Esophagus squamous epithelium (tissue), 5 donors: ENCODE measurements at regions not wholly inside any gene's neighbourhood (a gene's known extent, or its start where the extent isn't known, plus 50 kb on each side); places are given as distances from the start of the nearest gene placed in this dataset.

ENCODE experiments used
- DNase-seq: peaks from one replicate; lab custom pipeline; 2025; lab: John Stamatoyannopoulos, UW
- H3K27ac ChIP-seq, 4 donors: fragments of 200-600 bp; sonication (generic); one replicate each; pipeline ENCODE4 v1.5.1; 2016 to 2019; ENCODE audit warnings: mild to moderate bottlenecking in 1 of 4
- H3K27me3 ChIP-seq, 4 donors: fragments of 200-600 bp; sonication (generic); 1 replicate in 3 of 4; 2 replicates in 1 of 4; pipeline versions ENCODE4 v1.5.1 to v1.6.0; 2017 to 2021; ENCODE audit warnings: antibody characterized with exemption in 1 of 4
- H3K36me3 ChIP-seq, 3 donors: fragments of 200-600 bp; sonication (generic); one replicate each; pipeline ENCODE4 v1.5.1; 2016 to 2019
- H3K4me1 ChIP-seq, 3 donors: fragments of 200-600 bp; sonication (generic); one replicate each; pipeline ENCODE4 v1.5.1; 2017 to 2019
- H3K4me3 ChIP-seq, 4 donors: fragments of 200-600 bp; sonication (generic); 1 replicate in 3 of 4; 2 replicates in 1 of 4; pipeline ENCODE4 v1.5.1; 2016 to 2019; ENCODE audit warnings: mild to moderate bottlenecking in 2 of 4, moderate library complexity in 1 of 4
- H3K9me3 ChIP-seq, 3 donors: fragments of 200-600 bp; sonication (generic); one replicate each; pipeline ENCODE4 v1.5.1; 2016 to 2019
- POLR2A ChIP-seq, 4 donors: fragments of 450-650 bp; IDR thresholded peaks; one replicate each; pipeline ENCODE4 v1.6.1; 2017; ENCODE audit warnings: antibody characterized with exemption in 4 of 4, mild to moderate bottlenecking in 4 of 4, moderate library complexity in 3 of 4
- WGBS, 2 donors: methylation state at CpG; one replicate each; pipeline ENCODE4 v1.1.5; 2018; 5-methylcytosine and 5-hydroxymethylcytosine counted together
- intact Hi-C: fragments of 100-400 bp; cut with DNase I; formaldehyde crosslinking; loops from one replicate; pipeline ENCODE4 v1.15.0; 2022
- TF ChIP-seq, protein P1 (sequence below), 6 experiments: fragments of 450-650 bp in 4 of 6; fragments of 200-600 bp in 2 of 6; sonication (generic) in 2 of 6; IDR thresholded peaks; one replicate each; pipeline ENCODE4 v1.5.1; 2016 to 2019; ENCODE audit warnings: antibody characterized with exemption in 6 of 6, mild to moderate bottlenecking in 4 of 6, moderate library complexity in 4 of 6
- donor health status: DM: yes; HTN: yes; CAD: no.

DNA sequence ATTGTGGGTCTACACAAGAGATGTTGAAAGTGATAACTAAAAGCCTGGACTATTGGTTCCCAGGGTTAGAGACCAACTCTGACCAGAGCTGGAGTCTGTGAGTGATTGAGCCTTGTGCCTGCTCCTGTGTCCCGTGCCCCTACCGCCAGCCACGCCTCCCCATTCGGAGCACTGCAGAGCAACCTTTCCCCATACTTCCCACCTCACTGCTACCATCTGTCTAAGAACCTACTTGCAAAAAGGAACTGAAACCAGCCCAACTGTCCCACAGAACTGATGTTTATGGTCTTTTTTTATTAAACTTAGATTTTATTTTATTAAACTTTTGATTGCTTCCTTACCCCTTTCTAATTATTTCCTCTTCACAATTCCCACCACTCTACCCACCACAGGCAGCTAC lies 300.3 kb upstream of the MGAT5 start:
- intact Hi-C loops = no loop called here
- no peaks in the 10 kb centered on the region for H3K9me3 ChIP-seq
- no peaks in the 10 kb centered on the region for H3K4me1 ChIP-seq
- no peak overlapping the region for H3K27ac ChIP-seq
- WGBS, 2 donors = 66 to 84% methylated on average over 4 of the region's 4 CpGs
- no peak overlapping the region for H3K4me3 ChIP-seq
- DNase-seq = no peak
- TF ChIP-seq, protein P1, sequence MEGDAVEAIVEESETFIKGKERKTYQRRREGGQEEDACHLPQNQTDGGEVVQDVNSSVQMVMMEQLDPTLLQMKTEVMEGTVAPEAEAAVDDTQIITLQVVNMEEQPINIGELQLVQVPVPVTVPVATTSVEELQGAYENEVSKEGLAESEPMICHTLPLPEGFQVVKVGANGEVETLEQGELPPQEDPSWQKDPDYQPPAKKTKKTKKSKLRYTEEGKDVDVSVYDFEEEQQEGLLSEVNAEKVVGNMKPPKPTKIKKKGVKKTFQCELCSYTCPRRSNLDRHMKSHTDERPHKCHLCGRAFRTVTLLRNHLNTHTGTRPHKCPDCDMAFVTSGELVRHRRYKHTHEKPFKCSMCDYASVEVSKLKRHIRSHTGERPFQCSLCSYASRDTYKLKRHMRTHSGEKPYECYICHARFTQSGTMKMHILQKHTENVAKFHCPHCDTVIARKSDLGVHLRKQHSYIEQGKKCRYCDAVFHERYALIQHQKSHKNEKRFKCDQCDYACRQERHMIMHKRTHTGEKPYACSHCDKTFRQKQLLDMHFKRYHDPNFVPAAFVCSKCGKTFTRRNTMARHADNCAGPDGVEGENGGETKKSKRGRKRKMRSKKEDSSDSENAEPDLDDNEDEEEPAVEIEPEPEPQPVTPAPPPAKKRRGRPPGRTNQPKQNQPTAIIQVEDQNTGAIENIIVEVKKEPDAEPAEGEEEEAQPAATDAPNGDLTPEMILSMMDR (IDR thresholded peaks at IDR 0.05) = no peak
- TF ChIP-seq POLR2A (IDR thresholded peaks at IDR 0.05) = no peak
- H3K36me3 ChIP-seq = no peaks in the 10 kb centered on the region
- peaks cover 0 to 21% (median 0%) of the 10 kb centered on the region in 4 donors for H3K27me3 ChIP-seq

DNA sequence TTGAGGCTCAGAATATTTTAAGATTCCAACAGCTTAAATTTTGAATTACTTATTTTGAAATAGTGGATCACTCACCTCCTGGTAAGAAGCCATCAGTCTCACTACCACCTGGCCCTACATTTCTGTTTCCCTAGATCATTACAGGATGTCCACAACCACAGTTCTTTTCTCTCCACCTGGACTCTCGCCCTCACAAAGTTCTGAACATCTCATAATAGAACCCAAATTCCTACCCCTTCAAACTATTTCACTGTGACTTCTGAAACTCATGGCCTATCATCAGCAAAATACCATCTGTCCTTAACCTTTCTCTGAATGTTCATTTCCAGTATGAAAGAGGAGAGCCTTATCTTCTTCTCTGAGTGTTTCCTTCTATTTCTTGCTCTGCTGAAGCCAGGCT lies 299.2 kb upstream of the MGAT5 start:
- Histone ChIP-seq H3K27me3 (peaks cover 0 to 21% (median 0%) of the 10 kb centered on the region in 4 donors), H3K9me3 (no peaks in the 10 kb centered on the region), H3K27ac (no peak overlapping the region), H3K36me3 (no peaks in the 10 kb centered on the region), H3K4me3 (no peak overlapping the region), H3K4me1 (no peaks in the 10 kb centered on the region)
- TF ChIP-seq, protein P1 (IDR thresholded peaks at IDR 0.05) = no peak
- no peak for TF ChIP-seq POLR2A (IDR thresholded peaks at IDR 0.05)
- 63 to 78% methylated on average over 1 of the region's 1 CpG for WGBS, 2 donors
- intact Hi-C loops = no loop called here
- no peak for DNase-seq

DNA sequence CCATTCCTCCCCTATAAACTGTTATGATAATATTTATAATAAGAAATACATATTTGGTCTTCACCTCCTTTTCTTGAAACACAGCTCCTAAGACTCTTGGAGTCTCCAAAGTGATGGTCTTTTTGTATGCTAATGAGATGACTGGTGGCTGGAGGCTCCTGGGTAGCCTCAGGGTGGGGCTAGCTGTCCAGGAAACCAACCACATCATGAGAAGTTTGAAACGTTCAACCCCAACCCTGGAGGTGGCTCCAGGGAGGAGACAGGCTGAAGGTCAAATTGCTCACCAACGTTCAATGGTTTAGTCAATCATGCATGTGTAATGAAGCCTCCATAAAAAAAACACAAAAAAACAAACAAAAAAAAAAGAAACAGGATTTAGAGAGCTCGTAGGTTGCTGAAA lies 298.7 kb upstream of the MGAT5 start:
- no peaks in the 10 kb centered on the region for H3K4me1 ChIP-seq
- H3K27me3 ChIP-seq = peaks cover 0 to 21% (median 0%) of the 10 kb centered on the region in 4 donors
- no peak overlapping the region for H3K4me3 ChIP-seq
- DNase-seq = no peak
- WGBS, 2 donors = 40 to 59% methylated on average over 3 of the region's 3 CpGs
- no peaks in the 10 kb centered on the region for H3K36me3 ChIP-seq
- no peaks in the 10 kb centered on the region for H3K9me3 ChIP-seq
- H3K27ac ChIP-seq = no peak overlapping the region
- TF ChIP-seq, protein P1 (IDR thresholded peaks at IDR 0.05) = no peak
- TF ChIP-seq POLR2A (IDR thresholded peaks at IDR 0.05) = no peak
- intact Hi-C loops = no loop called here

DNA sequence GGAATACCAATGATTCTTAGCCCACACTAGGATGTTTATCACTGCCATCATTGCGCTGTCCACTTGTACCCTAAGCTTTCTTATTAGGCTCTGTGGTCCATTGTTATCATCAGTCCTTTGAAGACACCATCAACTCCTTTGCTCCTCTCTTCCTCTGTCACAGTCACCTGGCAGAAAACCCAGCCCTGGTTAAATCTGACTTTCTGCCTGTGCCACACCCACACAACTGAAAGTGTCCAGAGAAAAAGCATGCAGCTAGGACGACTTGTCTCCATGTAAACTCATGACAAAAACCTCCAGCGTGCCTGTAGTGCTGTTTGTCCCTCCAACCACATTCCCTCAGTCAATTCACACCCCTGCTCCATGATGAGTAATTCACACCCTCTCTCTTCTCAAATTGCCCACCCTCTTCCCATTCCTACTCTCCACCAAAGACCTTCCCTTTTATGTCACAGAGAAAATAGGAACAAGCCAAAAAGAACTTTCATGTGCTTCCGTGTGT lies 297.4 kb upstream of the MGAT5 start:
- no peak overlapping the region for H3K4me3 ChIP-seq
- no peaks in the 10 kb centered on the region for H3K9me3 ChIP-seq
- no peaks in the 10 kb centered on the region for H3K36me3 ChIP-seq
- no peak for TF ChIP-seq POLR2A (IDR thresholded peaks at IDR 0.05)
- TF ChIP-seq, protein P1 (IDR thresholded peaks at IDR 0.05) = no peak
- H3K4me1 ChIP-seq = no peaks in the 10 kb centered on the region
- intact Hi-C loops = no loop called here
- no peak for DNase-seq
- 52 to 75% methylated on average over 4 of the region's 4 CpGs for WGBS, 2 donors
- peaks cover 0 to 21% (median 0%) of the 10 kb centered on the region in 4 donors for H3K27me3 ChIP-seq
- H3K27ac ChIP-seq = no peak overlapping the region

DNA sequence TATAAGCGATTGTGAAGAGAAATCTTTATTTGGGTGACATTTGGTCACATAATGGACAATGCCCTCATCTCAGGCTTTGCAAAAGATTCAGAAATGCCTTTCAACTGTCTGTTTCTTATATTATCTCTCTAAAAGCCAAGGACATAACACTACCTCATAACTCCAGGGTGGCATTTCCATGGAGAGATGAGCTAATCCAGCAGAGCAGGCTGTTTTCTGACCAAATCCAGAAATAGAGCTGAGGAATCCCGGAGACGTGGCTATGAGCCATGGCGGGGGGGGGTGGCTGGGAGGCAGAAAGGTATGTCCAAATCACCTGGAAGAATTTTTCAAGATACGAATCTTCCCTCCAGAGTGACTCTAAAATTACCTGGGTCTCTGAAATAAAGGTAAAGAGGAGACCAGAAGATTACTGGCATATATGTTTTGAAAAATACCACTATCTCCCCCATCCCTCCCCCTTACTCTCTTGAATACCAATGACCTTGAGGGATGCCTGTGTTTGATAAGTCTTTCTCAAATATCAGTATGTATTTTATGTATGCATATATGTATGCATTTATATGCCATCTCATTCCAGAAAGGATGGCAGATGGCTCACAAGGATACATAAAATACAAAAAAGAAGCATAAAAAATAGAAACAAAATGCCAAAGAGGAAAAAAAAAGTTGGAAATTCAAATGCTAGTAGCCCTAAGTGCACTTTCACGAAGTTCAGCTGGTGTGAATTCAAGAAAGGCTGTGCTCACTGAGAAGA lies 296.0 kb upstream of the MGAT5 start:
- TF ChIP-seq, protein P1 (IDR thresholded peaks at IDR 0.05) = no peak
- TF ChIP-seq POLR2A (IDR thresholded peaks at IDR 0.05) = no peak
- no peaks in the 10 kb centered on the region for H3K4me1 ChIP-seq
- no peak overlapping the region for H3K27ac ChIP-seq
- H3K27me3 ChIP-seq = peaks cover 0 to 25% (median 0%) of the 10 kb centered on the region in 4 donors
- no peak for DNase-seq
- no peak overlapping the region for H3K4me3 ChIP-seq
- no peaks in the 10 kb centered on the region for H3K36me3 ChIP-seq
- no peaks in the 10 kb centered on the region for H3K9me3 ChIP-seq
- WGBS, 2 donors = 50 to 54% methylated on average over 5 to 6 of the region's 6 CpGs
- intact Hi-C loops = no loop called here
